ENCODE measurements at regions not wholly inside any gene's neighbourhood (a gene's known extent, or its start where the extent isn't known, plus 50 kb on each side); places are given as distances from the start of the nearest gene placed in this dataset.

DNA sequence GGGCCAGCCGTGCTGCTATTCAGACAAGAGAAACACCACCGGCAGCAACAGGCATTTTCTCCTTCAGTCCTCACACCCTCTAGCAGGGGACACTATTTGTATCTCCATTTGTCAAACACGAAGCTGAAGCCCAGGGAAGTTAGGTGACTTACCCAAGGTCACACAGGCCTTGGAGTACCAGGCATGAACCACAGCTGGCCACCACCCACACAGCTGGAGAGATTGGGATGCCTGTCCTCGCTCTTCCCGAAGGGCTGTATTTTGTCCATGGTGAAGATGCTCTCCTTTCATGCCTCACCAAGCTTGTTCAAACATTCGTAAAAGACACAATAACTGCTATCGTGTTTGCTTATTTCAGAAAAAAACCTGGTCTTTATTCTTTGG is 182.7 kb downstream of the INHBB start:
- TF ChIP-seq POLR2A (IDR thresholded peaks at IDR 0.05) (no peak), POLR2AphosphoS5 (IDR thresholded peaks at IDR 0.05; ENCODE audit: insufficient read depth in 1 of 2, low read depth in 1 of 2) (no peak)

All from vagina (tissue), 2 donors.